H9 (cell line): ENCODE measurements at regions not wholly inside any gene's neighbourhood (a gene's known extent, or its start where the extent isn't known, plus 50 kb on each side); places are given as distances from the start of the nearest gene placed in this dataset.

Experiments used
- DNase-seq: peaks from one replicate; pipeline ENCODE4 v3.0.0-alpha.2; 2017
- H2AFZ ChIP-seq: one replicate; pipeline ENCODE4 v1.6.1; 2013; ENCODE audit warnings: mild to moderate bottlenecking, low read length, control low read depth, moderate library complexity
- H2AK5ac ChIP-seq: 2 replicates; pipeline ENCODE4 v1.6.1; 2013; ENCODE audit warnings: low read length, control low read depth, mixed read lengths; ENCODE audit not compliant: insufficient read length
- H2BK120ac ChIP-seq: one replicate; pipeline ENCODE4 v1.6.1; 2013; ENCODE audit warnings: low read depth, mild to moderate bottlenecking, low read length, control low read depth, inconsistent platforms; ENCODE audit not compliant: poor library complexity, severe bottlenecking
- H2BK12ac ChIP-seq: 2 replicates; pipeline ENCODE4 v1.6.1; 2013; ENCODE audit warnings: low read length, control low read depth, mixed read lengths, low read depth; ENCODE audit not compliant: insufficient read length
- H2BK15ac ChIP-seq: 2 replicates; pipeline ENCODE4 v1.6.1; 2013; ENCODE audit warnings: low read depth, low read length, control low read depth
- H2BK20ac ChIP-seq: one replicate; pipeline ENCODE4 v1.6.1; 2013; ENCODE audit warnings: low read depth, mild to moderate bottlenecking, low read length, control low read depth, inconsistent platforms; ENCODE audit not compliant: poor library complexity, severe bottlenecking
- H2BK5ac ChIP-seq: 2 replicates; pipeline ENCODE4 v1.6.1; 2013; ENCODE audit warnings: low read length, control low read depth, mixed read lengths; ENCODE audit not compliant: insufficient read length
- H3K14ac ChIP-seq: 2 replicates; pipeline ENCODE4 v1.6.1; 2013; ENCODE audit warnings: low read length, control low read depth; ENCODE audit not compliant: insufficient read depth
- H3K18ac ChIP-seq: 2 replicates; pipeline ENCODE4 v1.6.1; 2013; ENCODE audit warnings: low read depth, mild to moderate bottlenecking, mixed read lengths, low read length, control low read depth; ENCODE audit not compliant: insufficient read length
- H3K23ac ChIP-seq: 2 replicates; pipeline ENCODE4 v1.6.1; 2013; ENCODE audit warnings: low read length, control low read depth, mixed read lengths, low read depth; ENCODE audit not compliant: insufficient read length
- H3K23me2 ChIP-seq: 2 replicates; pipeline ENCODE4 v1.6.1; 2013; ENCODE audit warnings: low read depth, mild to moderate bottlenecking, mixed read lengths, low read length, control low read depth; ENCODE audit not compliant: insufficient read length, poor library complexity, severe bottlenecking
- H3K27ac ChIP-seq: 2 replicates; pipeline ENCODE4 v1.5.1; 2013; ENCODE audit warnings: low read length, control low read depth, mixed read lengths, low read depth; ENCODE audit not compliant: insufficient read length
- H3K27me3 ChIP-seq: 2 replicates; pipeline ENCODE4 v1.6.1; 2013; ENCODE audit warnings: low read length, control low read depth, inconsistent platforms; ENCODE audit not compliant: insufficient read depth
- H3K4ac ChIP-seq: 2 replicates; pipeline ENCODE4 v1.6.1; 2013; ENCODE audit warnings: low read depth, mild to moderate bottlenecking, control low read depth, inconsistent platforms, low read length, moderate library complexity
- H3K4me1 ChIP-seq: 2 replicates; pipeline ENCODE4 v1.6.1; 2013; ENCODE audit warnings: low read length, control low read depth, inconsistent platforms; ENCODE audit not compliant: insufficient read depth
- H3K4me2 ChIP-seq: 2 replicates; pipeline ENCODE4 v1.6.1; 2013; ENCODE audit warnings: low read length, control low read depth, mixed read lengths; ENCODE audit not compliant: insufficient read length, insufficient read depth
- H3K56ac ChIP-seq: 2 replicates; pipeline ENCODE4 v1.6.1; 2013; ENCODE audit warnings: low read depth, mild to moderate bottlenecking, mixed read lengths, low read length, control low read depth; ENCODE audit not compliant: insufficient read length
- H3K79me1 ChIP-seq: 2 replicates; pipeline ENCODE4 v1.6.1; 2013; ENCODE audit warnings: low read depth, mild to moderate bottlenecking, moderate library complexity, low read length, control low read depth, inconsistent platforms; ENCODE audit not compliant: insufficient read depth, poor library complexity, severe bottlenecking
- H3K79me2 ChIP-seq: 2 replicates; pipeline ENCODE4 v1.6.1; 2013; ENCODE audit warnings: low read length, control low read depth, inconsistent platforms; ENCODE audit not compliant: insufficient read depth
- H3K9ac ChIP-seq: 2 replicates; pipeline ENCODE4 v1.6.1; 2013; ENCODE audit warnings: low read length, control low read depth, mixed read lengths; ENCODE audit not compliant: insufficient read length; ENCODE audit errors: extremely low read depth
- H3K9me3 ChIP-seq: one replicate; pipeline ENCODE4 v1.6.1; 2013; ENCODE audit warnings: low read depth, low read length, inconsistent platforms; ENCODE audit not compliant: control insufficient read depth
- H3T11ph ChIP-seq: one replicate; pipeline ENCODE4 v1.6.1; 2013; ENCODE audit warnings: mild to moderate bottlenecking, low read length, control low read depth, inconsistent platforms
- H4K20me1 ChIP-seq: one replicate; pipeline ENCODE4 v1.6.1; 2013; ENCODE audit not compliant: control insufficient read depth, insufficient read length, insufficient read depth
- H4K5ac ChIP-seq: 2 replicates; pipeline ENCODE4 v1.6.1; 2013; ENCODE audit warnings: low read depth, mild to moderate bottlenecking, mixed read lengths, low read length, control low read depth; ENCODE audit not compliant: insufficient read length
- H4K8ac ChIP-seq: replicated peaks from 2 replicates; pipeline ENCODE4 v1.6.1; 2013; ENCODE audit warnings: low read length, control low read depth, mixed read lengths, low read depth; ENCODE audit not compliant: insufficient read length
- H4K91ac ChIP-seq: 2 replicates; pipeline ENCODE4 v1.6.1; 2013; ENCODE audit warnings: low read depth, mild to moderate bottlenecking, moderate library complexity, mixed read lengths, low read length, control low read depth; ENCODE audit not compliant: insufficient read length
- H3K27ac Mint-ChIP-seq, 3 experiments: 2 replicates in 2 of 3; 3 replicates in 1 of 3; pipeline ENCODE4 v1.8.0; 2020 to 2021; ENCODE audit warnings: mixed read lengths in 3 of 3, mild to moderate bottlenecking in 1 of 3, moderate library complexity in 1 of 3
- H3K27me3 Mint-ChIP-seq: 2 replicates; pipeline ENCODE4 v1.8.0; 2021; ENCODE audit warnings: low read depth, mild to moderate bottlenecking, moderate library complexity, mixed read lengths
- H3K36me3 Mint-ChIP-seq, 3 experiments: 2 replicates in 2 of 3; 3 replicates in 1 of 3; pipeline ENCODE4 v1.8.0; 2020 to 2021; ENCODE audit warnings: low read depth in 3 of 3, mixed read lengths in 3 of 3; ENCODE audit not compliant: insufficient read depth in 1 of 3
- H3K4me1 Mint-ChIP-seq, 2 experiments: 2 replicates each; pipeline ENCODE4 v1.8.0; 2020; ENCODE audit warnings: mixed read lengths in 2 of 2
- H3K4me3 Mint-ChIP-seq, 2 experiments: 2 replicates in 1 of 2; 3 replicates in 1 of 2; pipeline ENCODE4 v1.8.0; 2020 to 2021; ENCODE audit warnings: mild to moderate bottlenecking in 2 of 2, mixed read lengths in 2 of 2, moderate library complexity in 1 of 2
- H3K9me3 Mint-ChIP-seq, 2 experiments: 2 replicates in 1 of 2; 3 replicates in 1 of 2; pipeline ENCODE4 v1.8.0; 2020; ENCODE audit warnings: mild to moderate bottlenecking in 2 of 2, mixed read lengths in 2 of 2, moderate library complexity in 1 of 2
- WGBS: extraction: QIAGEN DNeasy Blood & Tissue Kit; methylation state at CpG from one replicate; pipeline ENCODE4 v1.1.7; 2013; ENCODE audit warnings: missing lambda C conversion rate, low lambda C conversion rate, mixed read lengths; ENCODE audit not compliant: insufficient read length; ENCODE audit errors: extremely low coverage; 5-methylcytosine and 5-hydroxymethylcytosine counted together
- TF ChIP-seq, protein P1 (sequence below): fragments of 200-600 bp; sonication (generic); conservative IDR thresholded peaks from 3 replicates; pipeline ENCODE4 v1.8.0; 2021; ENCODE audit warnings: antibody characterized with exemption, mild to moderate bottlenecking

DNA sequence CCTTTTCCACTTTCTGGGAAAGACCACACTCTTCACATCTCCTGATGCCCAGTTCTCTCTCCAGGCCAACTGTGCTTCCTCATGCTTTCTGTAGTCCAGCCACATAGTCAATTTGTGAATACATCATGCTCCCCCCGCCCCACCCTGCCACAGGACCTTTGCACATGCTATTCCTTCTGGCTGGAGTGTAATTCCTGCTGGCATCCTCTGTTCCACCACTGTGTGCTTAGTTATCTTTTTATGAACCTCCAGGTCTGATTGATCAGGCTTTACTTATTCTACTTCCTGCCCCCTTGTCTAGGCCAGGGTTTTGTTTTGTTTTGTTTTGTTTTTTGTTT lies 372.6 kb upstream of the RIOK2 start:
- Histone ChIP-seq H3K9ac (no peak overlapping the region), H3K4me1 (no peaks in the 10 kb centered on the region), H2BK5ac (no peak overlapping the region), H3K23ac (no peak overlapping the region), H3K14ac (no peak overlapping the region), H2AFZ (no peak overlapping the region), H3K27ac (no peak overlapping the region), H3K23me2 (no peaks in the 10 kb centered on the region), H3T11ph (no peak overlapping the region), H3K56ac (no peak overlapping the region), H2BK20ac (no peak overlapping the region), H2BK15ac (no peak overlapping the region), H3K9me3 (no peaks in the 10 kb centered on the region), H2BK12ac (no peak overlapping the region), H2AK5ac (no peak overlapping the region), H4K5ac (no peak overlapping the region), H3K4me2 (no peak overlapping the region), H3K18ac (no peak overlapping the region), H3K79me1 (no peaks in the 10 kb centered on the region), H4K8ac (no peak overlapping the region), H4K20me1 (no peaks in the 10 kb centered on the region), H3K79me2 (no peaks in the 10 kb centered on the region), H4K91ac (no peak overlapping the region), H3K4ac (no peak overlapping the region), H2BK120ac (no peak overlapping the region), H3K27me3 (no peaks in the 10 kb centered on the region)
- Mint-ChIP-seq H3K27me3 (no peaks in the 10 kb centered on the region), H3K4me1 (0 out of 4 replicates have a peak, but pooled peaks cover 0 to 1% of the 10 kb centered on the region in 2 experiments), H3K9me3 (no peaks in the 10 kb centered on the region; a peak in 2 of 5 replicates), H3K27ac (peak overlapping the region in 1 of 3 experiments; percentile 52; a peak in 1 of 7 replicates), H3K4me3 (no peak overlapping the region), H3K36me3 (no peaks in the 10 kb centered on the region; a peak in 1 of 7 replicates)
- no CpG with 5 or more reads among the region's 1 CpG for WGBS
- TF ChIP-seq, protein P1, sequence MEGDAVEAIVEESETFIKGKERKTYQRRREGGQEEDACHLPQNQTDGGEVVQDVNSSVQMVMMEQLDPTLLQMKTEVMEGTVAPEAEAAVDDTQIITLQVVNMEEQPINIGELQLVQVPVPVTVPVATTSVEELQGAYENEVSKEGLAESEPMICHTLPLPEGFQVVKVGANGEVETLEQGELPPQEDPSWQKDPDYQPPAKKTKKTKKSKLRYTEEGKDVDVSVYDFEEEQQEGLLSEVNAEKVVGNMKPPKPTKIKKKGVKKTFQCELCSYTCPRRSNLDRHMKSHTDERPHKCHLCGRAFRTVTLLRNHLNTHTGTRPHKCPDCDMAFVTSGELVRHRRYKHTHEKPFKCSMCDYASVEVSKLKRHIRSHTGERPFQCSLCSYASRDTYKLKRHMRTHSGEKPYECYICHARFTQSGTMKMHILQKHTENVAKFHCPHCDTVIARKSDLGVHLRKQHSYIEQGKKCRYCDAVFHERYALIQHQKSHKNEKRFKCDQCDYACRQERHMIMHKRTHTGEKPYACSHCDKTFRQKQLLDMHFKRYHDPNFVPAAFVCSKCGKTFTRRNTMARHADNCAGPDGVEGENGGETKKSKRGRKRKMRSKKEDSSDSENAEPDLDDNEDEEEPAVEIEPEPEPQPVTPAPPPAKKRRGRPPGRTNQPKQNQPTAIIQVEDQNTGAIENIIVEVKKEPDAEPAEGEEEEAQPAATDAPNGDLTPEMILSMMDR, result no peak
- no peak for DNase-seq
